WI38 (cell line): ENCODE measurements at regions not wholly inside any gene's neighbourhood (a gene's known extent, or its start where the extent isn't known, plus 50 kb on each side); places are given as distances from the start of the nearest gene placed in this dataset.

Experiments used
- H3K4me3 ChIP-seq: 2 replicates; pipeline ENCODE4 v1.5.1; 2011; ENCODE audit warnings: low read depth, mild to moderate bottlenecking, control low read depth, low read length
- CTCF ChIP-seq: IDR thresholded peaks from 2 replicates; pipeline ENCODE4 v1.5.1; 2012; ENCODE audit warnings: low read depth, mild to moderate bottlenecking, control low read depth, low read length

DNA sequence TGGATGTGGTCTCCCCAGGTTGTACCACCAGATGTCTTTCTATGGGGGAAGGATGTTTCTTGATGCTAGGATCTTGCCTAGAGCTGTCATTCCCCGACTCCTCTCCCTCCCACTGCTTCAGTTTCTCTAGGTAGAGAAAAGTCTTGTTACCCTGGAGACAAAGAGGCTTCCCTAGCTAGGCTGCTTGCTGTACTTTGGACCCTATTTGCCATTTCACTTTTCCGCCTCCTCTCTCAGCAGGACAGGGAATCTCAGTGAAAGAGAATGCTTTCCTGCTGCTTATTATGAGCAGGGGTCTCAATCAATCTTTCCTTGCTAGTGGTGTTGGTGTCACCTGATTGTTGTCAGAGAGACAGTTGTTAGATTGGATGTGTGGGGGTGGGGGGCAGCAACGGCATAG, 818.8 kb upstream of the GYPC start:
- H3K4me3 ChIP-seq = no peak overlapping the region
- TF ChIP-seq CTCF = no peak

DNA sequence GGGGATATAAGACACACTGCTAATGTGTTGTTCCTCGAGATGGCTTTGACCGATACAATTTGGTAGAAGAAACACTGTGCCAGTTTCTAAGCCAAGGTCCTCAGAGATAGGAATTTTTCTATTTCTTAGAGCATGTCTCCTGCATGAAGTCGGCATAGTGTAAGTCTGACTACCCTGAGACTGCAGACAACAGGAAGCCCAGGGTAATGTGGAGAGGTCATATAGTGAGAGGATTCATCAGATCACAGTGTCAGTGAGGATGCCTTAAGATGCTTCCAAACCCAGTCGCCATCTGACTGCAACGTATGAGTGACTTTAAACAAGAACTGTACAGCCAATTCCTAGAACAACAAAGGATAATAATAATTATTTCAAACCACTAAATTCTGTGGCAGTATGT, 818.3 kb upstream of the GYPC start:
- H3K4me3 ChIP-seq = no peak overlapping the region
- no peak for TF ChIP-seq CTCF

- TF ChIP-seq CTCF = no peak
Measured at GRCh38 chr2:125839945-125840344, 816.0 kb upstream of the GYPC start.

DNA sequence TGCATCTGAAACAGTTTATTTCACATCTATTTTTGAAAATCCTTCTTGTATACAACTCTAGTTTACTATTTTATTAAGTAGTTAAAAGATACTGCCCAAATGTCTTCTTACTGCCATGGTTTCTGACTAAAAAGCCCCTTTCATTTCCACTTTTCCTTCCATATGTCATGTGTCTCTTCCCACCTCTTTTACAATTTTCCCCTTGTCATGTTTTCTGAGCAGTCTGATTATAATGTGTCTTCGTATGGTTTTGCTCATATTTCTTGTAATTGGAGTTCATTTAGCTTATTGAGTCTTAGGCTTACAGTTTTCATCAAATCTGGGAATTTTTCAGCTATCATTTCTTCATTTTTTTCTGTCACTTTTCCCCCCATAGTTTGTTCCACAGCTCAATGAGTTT, 813.9 kb upstream of the GYPC start:
- TF ChIP-seq CTCF = no peak
- H3K4me3 ChIP-seq = no peak overlapping the region

More at GRCh38 chr2:125839945-125840344, 816.0 kb upstream of the GYPC start:
- H3K4me3 ChIP-seq = no peak overlapping the region

DNA sequence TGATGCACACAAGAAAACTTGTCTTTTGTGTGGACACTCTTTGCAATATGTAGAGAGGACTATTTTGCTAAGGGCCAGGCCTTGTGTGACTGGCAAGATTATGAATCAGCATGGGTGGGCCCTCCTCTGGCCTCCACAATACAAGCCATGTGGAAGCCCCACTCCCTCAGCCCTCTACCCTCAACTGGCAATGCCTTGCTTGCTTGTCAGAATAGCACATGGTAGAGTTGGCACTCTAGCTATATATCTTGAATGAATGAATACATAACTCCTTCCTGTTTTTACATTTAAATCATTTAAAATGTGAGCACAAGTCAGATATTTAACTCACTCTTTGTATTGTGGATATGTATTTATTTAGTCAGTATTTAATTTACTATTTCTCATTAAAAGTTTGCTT, 805.4 kb upstream of the GYPC start:
- H3K4me3 ChIP-seq = no peak overlapping the region
- no peak for TF ChIP-seq CTCF

DNA sequence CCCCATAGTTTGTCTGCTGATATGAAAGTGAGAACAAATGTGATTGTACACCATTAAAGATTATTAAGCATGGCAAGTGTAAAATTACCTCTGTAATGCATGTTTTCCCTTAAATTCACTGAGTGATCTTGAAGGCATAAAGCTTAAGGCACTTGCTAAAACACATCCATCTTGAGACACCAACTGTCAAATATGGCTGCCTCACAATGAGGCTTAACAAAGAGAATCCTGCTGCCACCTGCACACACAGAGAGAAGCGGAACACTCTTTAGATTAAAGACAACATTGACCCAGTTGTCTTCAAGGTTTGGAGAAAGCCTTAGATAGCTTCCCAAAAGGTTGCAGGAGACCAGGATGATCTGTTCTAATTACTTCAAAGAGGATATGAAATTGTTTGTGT, 803.6 kb upstream of the GYPC start:
- no peak overlapping the region for H3K4me3 ChIP-seq
- no peak for TF ChIP-seq CTCF

- no peak for TF ChIP-seq CTCF
Measured at GRCh38 chr2:125853626-125854025, 802.3 kb upstream of the GYPC start.

More at GRCh38 chr2:125853626-125854025, 802.3 kb upstream of the GYPC start:
- H3K4me3 ChIP-seq = no peak overlapping the region
